Endodermal cell (in vitro differentiated cells): ENCODE measurements at regions not wholly inside any gene's neighbourhood (a gene's known extent, or its start where the extent isn't known, plus 50 kb on each side); places are given as distances from the start of the nearest gene placed in this dataset.
"Not testable (repeated sequence)": the region's sequence is repeated elsewhere in the genome, so short reads cannot be mapped to it uniquely, and the experiment has no call there.

Experiments used
- DNase-seq: peaks from one replicate; pipeline ENCODE4 v3.0.0-alpha.2; 2017
- H3K27ac ChIP-seq: 2 replicates; pipeline ENCODE4 v1.5.1; 2013; ENCODE audit warnings: mild to moderate bottlenecking, low read depth, low read length, moderate library complexity
- H3K27me3 ChIP-seq: 2 replicates; pipeline ENCODE4 v1.6.1; 2013; ENCODE audit warnings: mild to moderate bottlenecking, low read length, moderate library complexity; ENCODE audit not compliant: insufficient read depth, control insufficient read depth, poor library complexity, severe bottlenecking
- H3K36me3 ChIP-seq: 2 replicates; pipeline ENCODE4 v1.7.0; 2013; ENCODE audit warnings: mild to moderate bottlenecking, low read length, moderate library complexity; ENCODE audit not compliant: control insufficient read depth, insufficient read depth
- H3K4me1 ChIP-seq: one replicate; pipeline ENCODE4 v1.7.0; 2013; ENCODE audit warnings: low read length; ENCODE audit not compliant: control insufficient read depth, insufficient read depth
- H3K4me3 ChIP-seq: 2 replicates; pipeline ENCODE4 v1.5.1; 2013; ENCODE audit warnings: mild to moderate bottlenecking, low read length, moderate library complexity
- H3K9ac ChIP-seq: 2 replicates; pipeline ENCODE4 v1.6.1; 2013; ENCODE audit warnings: mild to moderate bottlenecking, low read length, moderate library complexity; ENCODE audit not compliant: poor library complexity, severe bottlenecking; ENCODE audit errors: extremely low read depth
- H3K9me3 ChIP-seq: 2 replicates; pipeline ENCODE4 v1.6.1; 2013; ENCODE audit warnings: mild to moderate bottlenecking, low read length, moderate library complexity; ENCODE audit not compliant: control insufficient read depth
- H3K27ac Mint-ChIP-seq: 2 replicates; pipeline ENCODE4 v1.8.0; 2020; ENCODE audit warnings: mixed read lengths
- H3K27me3 Mint-ChIP-seq: 2 replicates; pipeline ENCODE4 v1.8.0; 2021; ENCODE audit warnings: mild to moderate bottlenecking, mixed read lengths; ENCODE audit not compliant: insufficient read depth
- H3K36me3 Mint-ChIP-seq: 2 replicates; pipeline ENCODE4 v1.8.0; 2020; ENCODE audit warnings: low read depth, mixed read lengths
- H3K4me1 Mint-ChIP-seq: 2 replicates; pipeline ENCODE4 v1.8.0; 2020; ENCODE audit warnings: mixed read lengths
- H3K4me3 Mint-ChIP-seq: 2 replicates; pipeline ENCODE4 v1.8.0; 2020; ENCODE audit warnings: mild to moderate bottlenecking, moderate library complexity, mixed read lengths
- H3K9me3 Mint-ChIP-seq: 2 replicates; pipeline ENCODE4 v1.8.0; 2020; ENCODE audit warnings: mild to moderate bottlenecking, mixed read lengths
- CTCF ChIP-seq: fragments of 200-600 bp; sonication (generic); conservative IDR thresholded peaks from 2 replicates; pipeline ENCODE4 v1.5.0; 2021; ENCODE audit warnings: antibody characterized with exemption, mild to moderate bottlenecking
- WGBS, 2 experiments: methylation state at CpG; one replicate each; pipeline versions ENCODE4 v1.1.5 to v1.1.7; 2013; ENCODE audit warnings: missing lambda C conversion rate in 2 of 2, mixed read lengths in 1 of 2; ENCODE audit not compliant: insufficient coverage in 1 of 2, insufficient read length in 1 of 2; 5-methylcytosine and 5-hydroxymethylcytosine counted together

GRCh38 chr3:161694682-161695564, 198.3 kb downstream of the OTOL1 start:
- Mint-ChIP-seq H3K9me3 (no peaks in the 10 kb centered on the region), H3K27ac (no peak overlapping the region), H3K36me3 (no peaks in the 10 kb centered on the region), H3K4me3 (no peak overlapping the region), H3K27me3 (no peaks in the 10 kb centered on the region), H3K4me1 (no peaks in the 10 kb centered on the region)
- TF ChIP-seq CTCF = no peak
- 81 to 87% methylated on average over 2 to 4 of the region's 5 CpGs for WGBS, 2 experiments
- Histone ChIP-seq H3K27me3 (no peaks in the 10 kb centered on the region), H3K36me3 (no peaks in the 10 kb centered on the region), H3K4me3 (no peak overlapping the region), H3K9ac (no peak overlapping the region), H3K9me3 (no peaks in the 10 kb centered on the region), H3K4me1 (no peaks in the 10 kb centered on the region), H3K27ac (no peak overlapping the region)
- DNase-seq = no peak

- H3K4me3 ChIP-seq = no peak overlapping the region
- H3K36me3 ChIP-seq = no peaks in the 10 kb centered on the region
- no peak for TF ChIP-seq CTCF
- no peak for DNase-seq
- H3K9me3 ChIP-seq = no peaks in the 10 kb centered on the region
- H3K4me1 ChIP-seq = no peaks in the 10 kb centered on the region
- WGBS, 2 experiments = 100% methylated on average over 1 of the region's 1 CpG; no CpG with 5 or more reads in 1 of the 2 experiments
- H3K27me3 Mint-ChIP-seq = no peaks in the 10 kb centered on the region
- H3K27ac ChIP-seq = no peak overlapping the region
- H3K9me3 Mint-ChIP-seq = no peaks in the 10 kb centered on the region
- H3K4me1 Mint-ChIP-seq = no peaks in the 10 kb centered on the region
- no peak overlapping the region for H3K27ac Mint-ChIP-seq
- no peaks in the 10 kb centered on the region for H3K36me3 Mint-ChIP-seq
- H3K9ac ChIP-seq = no peak overlapping the region
- no peak overlapping the region for H3K4me3 Mint-ChIP-seq
- no peaks in the 10 kb centered on the region for H3K27me3 ChIP-seq
Measured at GRCh38 chr3:161695811-161696210, 199.2 kb downstream of the OTOL1 start.

- Mint-ChIP-seq H3K9me3 (peaks cover under 1% of the 10 kb centered on the region), H3K4me1 (no peaks in the 10 kb centered on the region), H3K27me3 (no peaks in the 10 kb centered on the region), H3K4me3 (no peak overlapping the region), H3K27ac (peak overlapping the region; percentile 42), H3K36me3 (no peaks in the 10 kb centered on the region)
- 93 to 94% methylated on average over 2 of the region's 2 CpGs for WGBS, 2 experiments
- Histone ChIP-seq H3K36me3 (no peaks in the 10 kb centered on the region), H3K9me3 (no peaks in the 10 kb centered on the region), H3K4me3 (no peak overlapping the region), H3K27ac (no peak overlapping the region), H3K27me3 (no peaks in the 10 kb centered on the region), H3K9ac (no peak overlapping the region), H3K4me1 (no peaks in the 10 kb centered on the region)
- DNase-seq = peak; percentile 70
- TF ChIP-seq CTCF = peak; percentile 64
Measured at GRCh38 chr3:161700998-161701397, 204.4 kb downstream of the OTOL1 start.

- H3K9me3 ChIP-seq = peaks cover 14% of the 10 kb centered on the region
- not testable (repeated sequence) for H3K36me3 Mint-ChIP-seq, H3K27me3 Mint-ChIP-seq, H3K4me1 ChIP-seq, H3K27ac ChIP-seq, H3K36me3 ChIP-seq, H3K27me3 ChIP-seq, H3K27ac Mint-ChIP-seq, H3K9ac ChIP-seq, H3K4me3 ChIP-seq, H3K4me1 Mint-ChIP-seq, DNase-seq, H3K4me3 Mint-ChIP-seq
- 60 to 80% methylated on average over 1 to 5 of the region's 5 CpGs for WGBS, 2 experiments
- H3K9me3 Mint-ChIP-seq = peaks cover 24% of the 10 kb centered on the region
Measured at GRCh38 chr3:161707253-161707652, 210.6 kb downstream of the OTOL1 start.
